ENCODE measurements at regions not wholly inside any gene's neighbourhood (a gene's known extent, or its start where the extent isn't known, plus 50 kb on each side); places are given as distances from the start of the nearest gene placed in this dataset.
A peak's percentile ranks its signal among the peaks of the same experiment; 100 is the strongest.

DNA sequence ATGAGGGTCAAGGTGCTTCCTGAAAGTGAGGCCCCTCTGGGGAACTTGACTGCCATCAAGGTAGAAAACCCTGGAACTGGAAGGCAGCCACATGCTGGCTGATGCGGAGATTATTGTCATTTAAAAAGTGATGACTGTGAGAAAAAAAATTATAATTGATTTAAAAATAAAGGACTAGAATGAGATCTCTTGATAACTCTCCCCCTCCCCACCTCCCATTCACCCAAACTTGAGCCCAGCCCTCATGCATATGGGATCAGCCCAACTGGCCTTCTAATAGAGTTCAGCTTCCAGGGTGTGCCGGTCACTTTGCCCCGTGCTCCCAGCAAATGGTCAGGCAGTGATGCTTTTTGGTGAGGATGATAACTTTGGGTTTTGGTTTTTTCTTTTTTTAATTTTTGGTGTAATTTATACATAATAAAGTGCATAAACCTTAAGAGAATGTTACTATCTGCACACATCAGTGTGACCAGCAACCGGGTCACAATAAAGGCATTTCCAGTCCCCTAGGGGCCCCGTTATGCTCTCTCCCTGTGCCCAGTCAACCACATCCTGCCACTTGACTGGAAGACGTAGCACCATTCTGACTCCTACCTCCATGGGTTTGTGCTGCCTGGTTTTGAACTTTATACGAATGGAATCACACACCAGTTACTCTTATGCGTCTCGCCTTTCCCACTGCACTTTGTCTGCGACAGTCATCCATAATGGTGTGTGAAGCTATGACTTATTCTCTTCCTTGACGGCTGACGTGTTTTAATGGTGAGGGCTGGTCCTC lies 187.9 kb downstream of the USP12 start:
- TF ChIP-seq, protein P1, sequence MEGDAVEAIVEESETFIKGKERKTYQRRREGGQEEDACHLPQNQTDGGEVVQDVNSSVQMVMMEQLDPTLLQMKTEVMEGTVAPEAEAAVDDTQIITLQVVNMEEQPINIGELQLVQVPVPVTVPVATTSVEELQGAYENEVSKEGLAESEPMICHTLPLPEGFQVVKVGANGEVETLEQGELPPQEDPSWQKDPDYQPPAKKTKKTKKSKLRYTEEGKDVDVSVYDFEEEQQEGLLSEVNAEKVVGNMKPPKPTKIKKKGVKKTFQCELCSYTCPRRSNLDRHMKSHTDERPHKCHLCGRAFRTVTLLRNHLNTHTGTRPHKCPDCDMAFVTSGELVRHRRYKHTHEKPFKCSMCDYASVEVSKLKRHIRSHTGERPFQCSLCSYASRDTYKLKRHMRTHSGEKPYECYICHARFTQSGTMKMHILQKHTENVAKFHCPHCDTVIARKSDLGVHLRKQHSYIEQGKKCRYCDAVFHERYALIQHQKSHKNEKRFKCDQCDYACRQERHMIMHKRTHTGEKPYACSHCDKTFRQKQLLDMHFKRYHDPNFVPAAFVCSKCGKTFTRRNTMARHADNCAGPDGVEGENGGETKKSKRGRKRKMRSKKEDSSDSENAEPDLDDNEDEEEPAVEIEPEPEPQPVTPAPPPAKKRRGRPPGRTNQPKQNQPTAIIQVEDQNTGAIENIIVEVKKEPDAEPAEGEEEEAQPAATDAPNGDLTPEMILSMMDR (IDR thresholded peaks at IDR 0.05; ENCODE audit: low read depth, low read length): no peak
- DNase-seq (ENCODE audit: low read depth in 2 of 2): peak in 1 of 2 donors; percentile 26
- H3K4me3 ChIP-seq (replicated peaks in 1 of 2; ENCODE audit: low read depth in 2 of 2, low read length in 2 of 2): no peak overlapping the region

DNA sequence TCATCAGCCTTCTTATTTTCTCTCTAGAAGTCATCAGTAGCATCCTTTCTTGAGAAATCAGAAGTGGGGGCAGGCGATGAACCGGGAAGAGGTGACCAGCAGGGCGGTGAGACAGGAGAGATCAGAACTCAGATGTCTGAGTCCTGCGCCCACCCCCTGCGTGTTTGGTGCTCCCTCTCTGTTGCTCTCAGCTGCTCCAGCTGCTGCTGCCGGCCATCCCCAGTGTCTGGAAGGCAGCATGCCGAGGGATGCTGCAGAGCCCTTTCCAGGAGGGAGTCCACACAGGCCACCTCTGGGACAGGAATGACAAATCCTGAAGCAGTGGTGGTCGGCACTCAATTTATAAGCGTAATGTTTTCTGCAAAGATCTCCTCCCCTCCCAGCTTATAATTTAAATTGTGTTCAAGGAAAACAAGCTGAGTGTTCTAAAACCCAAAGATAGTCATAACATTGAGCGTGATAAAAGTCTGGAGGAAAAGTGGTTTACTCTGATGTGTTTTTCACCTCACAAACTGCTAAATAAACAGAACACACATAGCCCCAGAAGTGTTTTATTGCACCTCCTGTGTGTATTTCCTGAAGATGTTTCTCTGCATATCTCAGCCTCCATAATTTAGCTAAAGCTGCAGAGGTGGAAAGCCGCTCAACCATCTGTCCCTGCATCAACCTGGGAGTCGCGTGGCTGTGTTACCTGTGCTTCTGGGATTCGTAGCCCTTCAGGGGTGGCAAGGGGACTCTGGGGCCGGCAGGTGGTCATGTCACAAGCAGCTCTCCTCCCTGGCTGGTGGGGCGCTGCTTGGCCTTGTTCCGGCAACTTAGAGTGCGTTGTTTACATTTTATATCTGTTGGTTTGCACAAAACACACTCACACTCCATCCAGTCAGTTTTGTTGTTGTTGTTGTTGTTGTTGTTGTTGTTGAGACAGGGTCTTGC lies 191.2 kb downstream of the USP12 start:
- TF ChIP-seq, protein P1 (IDR thresholded peaks at IDR 0.05; ENCODE audit: low read depth, low read length): no peak
- no peak for DNase-seq (ENCODE audit: low read depth in 2 of 2)
- no peak overlapping the region for H3K4me3 ChIP-seq (replicated peaks in 1 of 2; ENCODE audit: low read depth in 2 of 2, low read length in 2 of 2)

DNA sequence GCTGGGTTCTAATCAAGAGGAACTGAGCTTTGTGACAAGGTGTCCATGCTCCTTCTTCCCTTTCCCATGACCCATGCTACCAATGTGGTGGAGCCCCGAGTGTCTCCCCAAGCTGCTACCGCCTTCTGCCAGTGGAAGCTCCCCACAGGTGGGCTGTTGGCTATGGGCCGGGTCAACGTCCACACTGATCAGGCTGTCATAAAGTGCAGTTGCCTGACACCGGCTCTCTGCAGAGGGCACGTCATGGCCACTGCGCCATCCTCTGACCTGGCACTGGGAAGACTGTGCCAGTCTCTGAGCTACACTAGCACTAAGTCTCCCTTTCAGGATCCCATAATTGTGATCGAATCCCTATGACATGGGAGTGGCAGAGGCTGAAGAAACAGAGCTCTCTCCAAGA lies 192.3 kb downstream of the USP12 start:
- DNase-seq (ENCODE audit: low read depth in 2 of 2): no peak
- H3K4me3 ChIP-seq (replicated peaks in 1 of 2; ENCODE audit: low read depth in 2 of 2, low read length in 2 of 2): no peak overlapping the region
- TF ChIP-seq, protein P1 (IDR thresholded peaks at IDR 0.05; ENCODE audit: low read depth, low read length): no peak

DNA sequence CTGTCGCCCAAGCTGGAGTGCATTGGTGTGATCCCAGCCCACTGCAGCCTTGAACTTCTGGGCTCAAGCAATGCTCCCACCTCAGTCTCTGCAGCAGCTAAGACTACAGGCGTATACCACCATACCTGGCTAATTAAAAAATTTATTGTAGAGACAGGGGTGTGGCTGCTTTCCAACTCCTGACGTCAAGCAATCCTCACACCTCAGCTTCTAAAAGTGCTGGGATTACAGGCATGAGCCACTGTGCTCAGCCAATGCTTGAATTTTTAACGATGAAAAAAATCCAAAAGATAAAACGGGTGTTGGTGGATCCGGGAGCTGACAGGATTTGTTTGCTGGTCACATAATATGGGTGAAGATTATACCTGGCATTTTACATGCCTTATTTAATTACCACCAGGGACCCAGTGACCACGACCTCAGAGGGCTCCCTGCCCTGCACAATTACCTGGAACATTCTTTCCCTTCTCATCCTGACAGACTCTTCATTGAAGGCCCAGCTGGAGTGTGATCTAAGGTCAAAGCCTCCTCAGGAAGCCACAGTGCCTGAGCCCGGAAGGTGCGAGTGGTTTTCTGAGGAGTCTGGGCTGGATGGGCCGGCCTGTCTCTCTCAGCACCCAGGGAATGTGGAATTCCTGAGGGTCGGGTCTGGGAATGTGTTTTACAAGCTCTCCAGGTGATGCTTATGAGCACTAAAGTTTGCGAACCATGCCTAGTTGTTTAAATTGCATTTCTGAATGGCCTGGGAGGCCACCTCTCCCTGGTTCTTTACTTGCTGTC lies 193.3 kb downstream of the USP12 start:
- TF ChIP-seq, protein P1 (IDR thresholded peaks at IDR 0.05; ENCODE audit: low read depth, low read length): no peak
- no peak for DNase-seq (ENCODE audit: low read depth in 2 of 2)
- H3K4me3 ChIP-seq (replicated peaks in 1 of 2; ENCODE audit: low read depth in 2 of 2, low read length in 2 of 2): no peak overlapping the region

DNA sequence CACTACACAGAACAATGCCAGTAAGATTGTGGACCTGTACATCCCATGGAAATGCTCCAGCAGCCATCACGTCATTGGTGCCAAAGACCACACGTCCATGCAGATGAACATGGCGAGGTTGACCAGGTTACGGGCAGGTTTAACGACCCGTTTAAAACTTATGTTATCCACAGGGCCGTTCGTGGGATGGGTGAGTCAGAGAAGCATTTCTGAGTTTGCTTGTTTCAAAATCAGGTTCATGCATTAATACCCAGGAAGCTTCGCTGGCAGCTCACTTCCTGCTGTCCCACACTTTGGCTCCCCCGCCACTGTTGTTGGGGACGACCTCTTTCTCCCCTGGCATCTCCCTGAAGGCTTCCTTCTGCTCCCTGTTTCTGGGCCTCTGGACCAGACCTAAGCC lies 194.1 kb downstream of the USP12 start:
- H3K4me3 ChIP-seq (replicated peaks in 1 of 2; ENCODE audit: low read depth in 2 of 2, low read length in 2 of 2): no peak overlapping the region
- DNase-seq (ENCODE audit: low read depth in 2 of 2): peak in 1 of 2 donors; percentile 40
- TF ChIP-seq, protein P1 (IDR thresholded peaks at IDR 0.05; ENCODE audit: low read depth, low read length): no peak

DNA sequence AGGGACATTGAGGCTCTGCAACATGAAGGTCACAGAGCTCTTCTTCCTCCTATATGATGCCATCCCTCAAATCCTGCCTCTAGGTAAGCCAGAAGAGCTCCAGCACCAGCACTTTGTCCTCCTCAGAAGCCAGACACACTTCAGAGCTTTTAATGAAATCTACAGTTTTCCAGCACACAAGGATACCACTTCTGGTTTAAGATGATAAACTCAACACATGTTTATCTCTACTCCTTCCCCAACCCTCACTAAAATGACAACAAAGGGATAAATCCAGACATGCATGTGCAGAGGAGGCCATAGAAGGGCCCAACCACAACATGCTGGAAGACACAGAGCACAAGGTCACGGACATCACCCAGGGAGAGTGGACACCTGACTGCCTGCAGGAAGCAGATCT lies 195.3 kb downstream of the USP12 start:
- no peak overlapping the region for H3K4me3 ChIP-seq (replicated peaks in 1 of 2; ENCODE audit: low read depth in 2 of 2, low read length in 2 of 2)
- DNase-seq (ENCODE audit: low read depth in 2 of 2): no peak
- TF ChIP-seq, protein P1 (IDR thresholded peaks at IDR 0.05; ENCODE audit: low read depth, low read length): no peak
